Rectal smooth muscle tissue (tissue), 1 donor: ENCODE measurements at regions not wholly inside any gene's neighbourhood (a gene's known extent, or its start where the extent isn't known, plus 50 kb on each side); places are given as distances from the start of the nearest gene placed in this dataset.
"Not testable (repeated sequence)": the region's sequence is repeated elsewhere in the genome, so short reads cannot be mapped to it uniquely, and the experiment has no call there.

Experiments used
- H3K27ac ChIP-seq: one replicate; pipeline ENCODE4 v1.7.0; 2013; ENCODE audit warnings: low read depth, low read length, inconsistent platforms
- H3K27me3 ChIP-seq: one replicate; pipeline ENCODE4 v1.7.0; 2013; ENCODE audit warnings: low read length; ENCODE audit not compliant: control insufficient read depth, insufficient read depth
- H3K36me3 ChIP-seq: one replicate; pipeline ENCODE4 v1.7.0; 2013; ENCODE audit warnings: low read length; ENCODE audit not compliant: control insufficient read depth, insufficient read depth
- H3K4me1 ChIP-seq: one replicate; pipeline ENCODE4 v1.7.0; 2013; ENCODE audit warnings: low read length; ENCODE audit not compliant: control insufficient read depth, insufficient read depth
- H3K4me3 ChIP-seq: one replicate; pipeline ENCODE4 v1.7.0; 2013; ENCODE audit warnings: low read length
- H3K9ac ChIP-seq: one replicate; pipeline ENCODE4 v1.7.0; 2013; ENCODE audit warnings: low read length

GRCh38 chr5:112586596-112587062 lies 151.1 kb upstream of the APC start:
- Histone ChIP-seq H3K27ac (no peak overlapping the region), H3K9ac (no peak overlapping the region), H3K36me3 (no peaks in the 10 kb centered on the region), H3K4me3 (no peak overlapping the region), H3K4me1 (no peaks in the 10 kb centered on the region), H3K27me3 (no peaks in the 10 kb centered on the region)

- not testable (repeated sequence) for H3K4me3 ChIP-seq, H3K27me3 ChIP-seq, H3K9ac ChIP-seq, H3K4me1 ChIP-seq, H3K36me3 ChIP-seq, H3K27ac ChIP-seq
Measured at GRCh38 chr5:112590858-112591257, 146.8 kb upstream of the APC start.

GRCh38 chr5:112594095-112594850 lies 143.4 kb upstream of the APC start:
- Histone ChIP-seq H3K4me1 (peaks cover 4% of the 10 kb centered on the region), H3K4me3 (no peak overlapping the region), H3K36me3 (no peaks in the 10 kb centered on the region), H3K27me3 (no peaks in the 10 kb centered on the region), H3K27ac (no peak overlapping the region), H3K9ac (no peak overlapping the region)

GRCh38 chr5:112594941-112595340 lies 142.7 kb upstream of the APC start:
- Histone ChIP-seq H3K27me3 (no peaks in the 10 kb centered on the region), H3K36me3 (no peaks in the 10 kb centered on the region), H3K4me1 (peaks cover 4% of the 10 kb centered on the region), H3K9ac (no peak overlapping the region), H3K4me3 (no peak overlapping the region), H3K27ac (no peak overlapping the region)

GRCh38 chr5:112597831-112598230 lies 139.9 kb upstream of the APC start:
- H3K27me3 ChIP-seq: no peaks in the 10 kb centered on the region
- H3K4me1 ChIP-seq: peaks cover 4% of the 10 kb centered on the region
- no peak overlapping the region for H3K9ac ChIP-seq
- H3K27ac ChIP-seq: no peak overlapping the region
- no peaks in the 10 kb centered on the region for H3K36me3 ChIP-seq
- no peak overlapping the region for H3K4me3 ChIP-seq

GRCh38 chr5:112600510-112600909 lies 137.2 kb upstream of the APC start:
- not testable (repeated sequence) for H3K4me3 ChIP-seq, H3K36me3 ChIP-seq, H3K27ac ChIP-seq, H3K27me3 ChIP-seq, H3K4me1 ChIP-seq, H3K9ac ChIP-seq

GRCh38 chr5:112604732-112605630 lies 132.7 kb upstream of the APC start:
- Histone ChIP-seq H3K27ac (no peak overlapping the region), H3K4me1 (no peaks in the 10 kb centered on the region), H3K27me3 (no peaks in the 10 kb centered on the region), H3K4me3 (no peak overlapping the region), H3K9ac (no peak overlapping the region), H3K36me3 (no peaks in the 10 kb centered on the region)

- H3K4me3 ChIP-seq: no peak overlapping the region
- no peaks in the 10 kb centered on the region for H3K27me3 ChIP-seq
- H3K36me3 ChIP-seq: no peaks in the 10 kb centered on the region
- no peaks in the 10 kb centered on the region for H3K4me1 ChIP-seq
- no peak overlapping the region for H3K9ac ChIP-seq
- no peak overlapping the region for H3K27ac ChIP-seq
Measured at GRCh38 chr5:112608975-112609374, 128.7 kb upstream of the APC start.

GRCh38 chr5:112612663-112613062 lies 125.0 kb upstream of the APC start:
- H3K27ac ChIP-seq: no peak overlapping the region
- H3K36me3 ChIP-seq: no peaks in the 10 kb centered on the region
- H3K4me3 ChIP-seq: no peak overlapping the region
- no peaks in the 10 kb centered on the region for H3K27me3 ChIP-seq
- H3K9ac ChIP-seq: no peak overlapping the region
- H3K4me1 ChIP-seq: no peaks in the 10 kb centered on the region

- Histone ChIP-seq H3K4me1 (no peaks in the 10 kb centered on the region), H3K36me3 (no peaks in the 10 kb centered on the region), H3K27me3 (no peaks in the 10 kb centered on the region), H3K4me3 (no peak overlapping the region), H3K9ac (no peak overlapping the region), H3K27ac (no peak overlapping the region)
Measured at GRCh38 chr5:112614285-112614684, 123.4 kb upstream of the APC start.

- Histone ChIP-seq H3K4me1 (no peaks in the 10 kb centered on the region), H3K9ac (no peak overlapping the region), H3K36me3 (no peaks in the 10 kb centered on the region), H3K27me3 (no peaks in the 10 kb centered on the region), H3K27ac (no peak overlapping the region), H3K4me3 (no peak overlapping the region)
Measured at GRCh38 chr5:112614986-112615385, 122.7 kb upstream of the APC start.

- Histone ChIP-seq H3K27me3 (no peaks in the 10 kb centered on the region), H3K4me3 (no peak overlapping the region), H3K27ac (no peak overlapping the region), H3K9ac (no peak overlapping the region), H3K4me1 (no peaks in the 10 kb centered on the region), H3K36me3 (no peaks in the 10 kb centered on the region)
Measured at GRCh38 chr5:112616812-112617547, 120.7 kb upstream of the APC start.
